SW480 (cell line): ENCODE measurements at regions not wholly inside any gene's neighbourhood (a gene's known extent, or its start where the extent isn't known, plus 50 kb on each side); places are given as distances from the start of the nearest gene placed in this dataset.
A peak's percentile ranks its signal among the peaks of the same experiment; 100 is the strongest.

Experiments
- DNase-seq: peaks from one replicate; pipeline ENCODE4 v3.0.0-alpha.2; 2016; ENCODE audit warnings: low spot score

DNA sequence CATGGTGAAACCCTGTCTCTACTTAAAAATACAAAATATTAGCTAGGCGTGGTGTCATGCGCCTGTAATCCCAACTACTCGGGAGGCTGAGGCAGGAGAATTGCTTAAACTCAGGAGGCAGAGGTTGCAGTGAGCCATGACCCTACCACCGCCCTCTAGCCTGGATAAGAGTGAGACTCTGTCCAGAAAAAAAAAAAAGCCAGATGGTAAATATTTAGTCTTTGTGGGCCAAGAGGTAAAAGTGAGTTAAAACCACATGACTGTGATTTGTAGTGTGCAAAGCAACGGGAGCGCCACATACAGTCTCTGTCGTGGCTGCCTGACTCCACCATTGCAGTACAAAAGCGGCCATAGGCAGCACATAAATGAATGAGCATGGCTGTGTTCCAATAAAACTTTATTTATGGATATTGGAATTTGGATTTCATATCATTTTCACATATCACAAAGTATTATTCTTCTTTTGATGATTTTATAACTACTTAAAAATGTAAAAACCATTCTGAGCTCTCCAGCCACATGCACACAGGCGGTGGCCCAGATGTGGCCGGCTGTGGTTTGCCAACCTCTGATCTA is 51.8 kb upstream of the CASZ1 start:
- DNase-seq: no peak

DNA sequence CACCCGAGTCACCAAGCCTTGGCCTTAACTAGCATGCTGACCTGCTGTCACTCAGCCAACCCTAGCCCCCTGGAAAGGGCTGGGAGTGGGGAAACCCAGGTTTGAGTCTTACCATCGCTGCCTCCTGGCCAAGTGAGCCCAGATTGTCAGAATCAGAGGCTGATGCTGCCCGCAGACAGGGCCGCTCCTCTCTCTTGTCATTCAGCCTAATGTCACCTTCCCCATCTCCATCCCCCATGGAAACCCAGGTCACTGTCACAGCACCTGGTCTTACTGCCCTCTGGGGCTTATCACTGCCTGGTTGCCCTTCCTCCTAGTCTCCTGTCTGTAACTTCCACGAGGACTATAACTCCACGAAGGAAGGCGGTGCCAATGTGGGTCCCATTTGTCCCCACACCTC is 53.6 kb upstream of the CASZ1 start:
- DNase-seq: no peak

DNA sequence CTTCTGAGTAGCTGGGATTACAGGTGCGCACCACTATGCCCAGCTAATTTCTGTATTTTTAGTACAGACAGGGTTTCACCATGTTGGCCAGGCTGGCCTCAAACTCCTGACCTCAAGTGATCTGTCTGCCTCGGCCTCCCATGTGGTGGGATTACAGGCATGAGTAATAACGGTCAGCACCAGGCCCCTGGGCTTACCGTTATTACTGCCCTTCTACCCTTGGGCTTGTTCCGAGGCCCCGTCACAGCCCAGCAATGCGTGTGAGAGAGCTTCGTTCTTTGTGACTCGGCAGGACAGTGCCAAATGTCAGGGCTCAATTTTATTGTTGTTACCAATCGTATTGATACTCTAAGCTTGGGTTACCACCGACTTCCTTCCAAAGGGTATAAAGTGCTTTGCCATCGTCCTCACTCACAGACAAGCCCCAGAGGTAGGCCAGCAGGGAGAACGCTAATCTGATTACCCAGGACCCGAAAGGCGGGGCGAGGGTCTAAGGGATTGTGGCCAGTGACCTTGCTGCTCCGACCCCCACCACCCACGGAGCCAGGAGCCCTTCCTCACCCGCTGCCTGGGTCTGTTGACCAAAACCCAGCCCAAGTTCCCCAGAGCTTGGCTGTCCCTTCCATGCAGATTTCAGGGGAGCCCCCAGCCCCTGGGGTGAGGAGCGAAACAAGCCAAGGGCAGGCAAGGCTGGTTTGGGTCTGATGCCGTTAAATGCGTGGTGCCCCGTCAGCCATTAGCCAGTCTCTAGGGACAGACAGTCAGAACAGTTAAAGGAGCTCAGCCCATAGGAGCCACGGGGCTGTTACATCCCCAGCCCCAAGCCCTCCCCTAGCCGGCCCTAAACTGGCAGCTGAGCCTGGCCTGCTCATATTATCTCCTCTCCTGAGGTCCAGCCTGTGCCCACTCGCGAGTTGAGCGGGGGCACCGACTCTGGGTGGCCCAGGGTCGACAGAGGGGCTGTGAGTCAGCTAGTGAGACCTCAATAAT is 54.9 kb upstream of the CASZ1 start:
- no peak for DNase-seq

DNA sequence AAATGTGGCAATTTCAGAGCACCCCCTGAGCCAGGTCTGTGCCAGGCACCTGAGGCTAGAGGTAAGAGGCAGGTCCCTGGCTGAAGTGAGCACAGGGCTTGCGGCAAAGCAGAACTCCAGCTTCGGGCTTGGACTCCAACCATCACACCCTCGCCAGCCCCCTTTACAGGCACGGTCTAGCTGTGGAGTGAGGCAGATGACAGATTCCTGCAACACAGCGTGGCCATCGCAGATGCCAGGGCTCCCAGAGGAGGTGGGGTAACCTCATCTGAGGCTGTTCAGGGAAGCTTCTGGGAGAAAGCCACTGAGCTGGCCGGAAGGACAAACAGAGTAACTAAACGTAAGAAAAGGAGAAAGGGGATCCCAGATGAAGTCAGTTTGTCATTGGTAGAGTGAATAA is 55.6 kb upstream of the CASZ1 start:
- DNase-seq: no peak

DNA sequence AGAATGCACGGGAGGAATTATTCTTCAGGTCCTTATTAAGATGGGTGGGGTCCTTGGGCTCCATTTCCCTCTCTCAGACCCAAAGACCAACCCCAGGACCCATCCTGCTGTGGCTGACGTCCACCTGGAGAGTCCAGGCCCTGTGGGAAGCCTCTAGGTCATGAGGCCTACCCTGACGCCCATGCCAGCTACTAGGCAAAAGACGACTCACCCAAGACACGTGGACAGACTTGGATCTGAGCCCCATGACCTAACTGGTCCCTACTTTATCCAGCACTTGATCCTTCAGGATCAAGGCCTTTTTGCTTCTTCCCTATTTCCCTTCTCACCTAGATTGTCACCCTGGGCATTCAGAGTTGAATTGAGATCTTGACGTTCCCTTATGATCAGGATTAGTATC is 56.0 kb upstream of the CASZ1 start:
- no peak for DNase-seq

DNA sequence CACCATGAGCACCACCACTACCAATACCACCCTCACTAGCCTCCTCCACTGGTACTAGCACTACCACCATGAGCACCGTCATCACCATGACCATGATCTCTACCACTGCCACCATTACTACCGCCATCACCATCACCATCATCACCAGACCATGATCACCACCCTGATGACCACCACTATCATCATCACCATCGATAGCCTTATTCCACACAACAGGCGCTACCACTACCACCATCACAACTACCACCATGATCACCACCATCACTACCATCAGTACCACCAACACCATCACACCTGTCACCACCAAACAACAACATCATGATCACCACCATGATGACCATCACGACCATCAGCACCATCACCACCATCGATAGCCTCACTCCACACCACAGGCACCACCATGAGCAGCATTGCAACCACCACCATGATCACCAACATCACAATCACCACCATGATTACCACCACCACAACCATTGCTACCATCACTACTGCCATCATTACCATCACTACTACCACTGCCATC is 56.6 kb upstream of the CASZ1 start:
- DNase-seq: no peak

DNA sequence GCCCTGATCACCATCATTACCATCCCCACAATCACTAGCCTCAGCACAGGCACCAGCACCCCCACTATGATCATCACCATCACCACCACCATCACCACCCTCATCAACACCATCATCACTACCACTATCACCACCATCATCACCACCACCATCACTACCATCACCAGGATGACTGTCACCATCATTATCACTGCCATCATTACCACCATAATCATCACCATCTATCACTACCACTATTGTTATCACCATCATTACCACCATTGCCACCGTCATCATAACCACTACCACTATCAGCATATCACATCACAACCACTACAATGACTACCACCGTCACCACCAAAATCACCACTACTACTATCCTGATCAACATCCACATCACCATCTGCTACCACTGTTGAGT is 57.3 kb upstream of the CASZ1 start:
- no peak for DNase-seq

DNA sequence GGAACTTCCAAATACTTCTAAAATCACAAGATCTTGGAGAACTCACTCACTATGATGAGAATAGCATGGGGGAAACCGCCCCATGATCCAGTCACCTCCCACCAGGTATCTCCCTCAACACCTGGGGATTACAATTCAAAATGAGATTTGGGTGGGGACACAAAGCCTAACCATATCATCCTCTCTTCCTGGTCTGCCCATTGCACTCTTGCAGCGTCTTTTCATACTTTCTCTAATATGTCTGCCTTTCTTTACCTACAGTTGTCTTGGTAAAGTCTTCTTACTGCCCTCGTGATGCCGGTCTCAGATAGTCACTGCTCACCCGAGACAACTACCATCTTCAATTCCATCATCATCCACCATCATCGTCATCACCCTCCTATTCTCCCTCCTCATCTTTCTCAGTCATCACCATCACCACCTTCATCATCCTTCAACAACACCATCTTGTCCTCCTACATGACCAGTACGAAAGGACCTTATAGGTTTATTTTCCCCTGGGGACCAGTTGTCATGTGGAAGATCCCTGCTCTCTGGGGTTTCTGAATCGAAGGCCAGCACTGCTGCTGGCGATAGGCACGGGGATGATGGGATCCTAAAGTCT is 58.5 kb upstream of the CASZ1 start:
- no peak for DNase-seq

DNA sequence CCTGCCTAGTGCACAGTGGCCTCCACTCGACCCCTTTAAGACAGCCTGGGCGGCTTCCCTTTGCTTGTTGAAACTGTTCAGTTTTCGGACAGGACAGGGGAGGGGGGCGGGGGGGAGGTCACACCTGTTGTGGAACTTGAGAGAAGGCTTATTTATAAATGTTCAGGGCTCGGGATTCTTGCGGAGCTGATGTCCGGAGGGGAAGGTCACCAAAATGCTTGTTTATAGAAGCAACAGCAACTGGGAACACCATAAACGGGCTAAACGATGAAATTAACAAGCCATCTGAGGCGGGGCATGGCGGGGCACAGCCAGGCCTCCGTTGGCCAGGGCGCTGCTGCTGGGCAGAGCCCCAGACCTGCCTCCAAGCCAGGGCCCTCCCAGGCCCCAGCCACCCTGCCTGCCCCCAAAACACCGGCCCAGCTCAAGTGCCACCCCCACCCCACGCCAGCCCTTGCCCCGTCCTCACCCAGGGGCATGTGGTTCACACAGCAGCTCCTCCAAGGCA is 59.8 kb upstream of the CASZ1 start:
- no peak for DNase-seq

DNA sequence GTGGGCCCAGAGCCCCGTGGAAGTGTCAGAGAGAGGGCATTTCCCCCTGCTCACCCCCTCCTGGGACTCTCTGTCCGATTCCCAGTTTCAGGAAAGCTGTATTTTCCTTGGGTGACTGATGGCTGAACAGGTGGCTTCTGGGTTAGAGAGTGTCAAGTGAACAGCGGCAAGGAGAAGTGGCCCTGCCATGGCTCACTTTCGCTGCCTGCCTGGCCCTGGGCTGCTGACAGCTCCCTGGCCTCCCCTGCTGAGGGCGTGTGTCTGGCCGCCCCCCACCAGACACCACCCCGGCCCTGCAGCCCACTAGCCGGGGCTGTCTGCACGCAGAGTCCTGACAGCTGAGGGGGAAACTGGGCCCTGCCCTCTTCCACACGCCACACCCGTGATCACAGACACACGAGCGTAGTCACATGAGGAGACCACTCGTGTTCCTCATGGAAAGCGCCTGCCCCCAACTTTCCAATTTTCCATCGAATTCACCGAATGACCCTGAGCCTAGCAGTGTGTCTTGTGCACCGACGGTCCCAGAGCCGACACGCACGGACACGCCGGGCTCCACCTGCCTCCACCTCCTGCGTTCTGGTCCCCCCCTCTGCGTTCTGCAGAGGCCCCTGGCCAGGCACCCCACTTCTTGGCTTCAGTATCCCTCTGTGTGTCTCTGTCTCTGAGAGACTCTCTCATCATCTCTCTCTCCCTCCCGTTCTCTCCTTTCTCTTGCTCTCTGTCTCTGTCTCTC is 60.6 kb upstream of the CASZ1 start:
- DNase-seq: no peak

DNA sequence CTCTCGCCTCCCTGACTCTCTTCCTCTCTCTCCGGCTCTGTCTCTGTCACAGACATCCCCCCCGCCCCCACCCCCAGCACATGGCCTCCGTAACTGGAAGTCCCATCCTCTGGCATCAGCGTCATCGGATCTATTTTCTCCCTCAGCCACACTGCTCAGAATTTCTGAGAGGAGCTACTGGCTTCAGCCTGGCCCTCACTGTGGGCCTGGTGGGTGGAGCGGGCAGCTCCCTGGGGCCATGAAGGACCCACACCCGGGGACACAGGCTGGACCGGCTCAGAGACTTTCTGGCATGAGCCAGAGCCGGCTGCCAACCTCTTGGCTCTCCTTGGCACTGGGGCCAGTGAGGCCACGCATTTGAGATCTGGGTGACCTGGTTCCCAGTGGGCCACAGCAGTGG is 61.2 kb upstream of the CASZ1 start:
- no peak for DNase-seq

DNA sequence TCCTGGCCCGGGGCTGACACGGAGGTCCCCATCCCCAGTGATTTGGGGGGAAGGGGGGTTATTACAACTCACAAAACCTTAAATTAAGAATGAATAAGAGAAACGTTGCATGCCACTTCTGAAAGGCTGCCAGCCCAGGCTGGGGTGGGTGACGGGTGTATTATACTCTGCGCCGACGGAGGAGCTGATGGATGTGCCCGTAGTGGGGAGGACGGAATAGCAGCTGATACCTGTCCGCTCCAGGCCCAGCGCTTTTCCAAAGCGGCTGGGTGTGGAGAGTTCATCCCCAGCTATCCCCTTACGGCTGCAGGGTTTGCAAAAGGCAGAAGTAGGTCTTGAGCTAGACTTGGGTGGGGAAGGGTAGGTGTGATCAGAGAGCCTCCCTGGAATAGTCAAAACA is 63.8 kb upstream of the CASZ1 start:
- no peak for DNase-seq

DNA sequence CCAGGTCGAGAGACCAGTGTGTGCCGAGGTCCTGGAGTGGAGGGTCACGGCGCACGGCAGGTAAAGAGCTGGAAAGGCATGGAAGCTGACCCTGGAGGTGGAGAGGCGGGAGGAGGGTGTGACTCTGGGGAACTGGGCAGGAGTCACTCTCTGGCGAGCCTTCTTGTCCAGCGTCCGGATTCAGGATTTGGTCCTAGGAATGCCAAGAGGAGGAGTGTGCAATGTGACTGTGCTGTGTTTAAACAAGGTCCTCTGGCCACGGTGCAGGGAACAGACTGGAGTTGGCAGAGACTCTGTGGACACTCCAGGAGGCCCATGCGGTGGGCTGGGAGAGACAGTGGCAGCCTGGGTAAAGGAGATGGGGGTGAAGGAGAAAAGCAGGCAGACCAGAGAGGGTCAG is 64.2 kb upstream of the CASZ1 start:
- no peak for DNase-seq

DNA sequence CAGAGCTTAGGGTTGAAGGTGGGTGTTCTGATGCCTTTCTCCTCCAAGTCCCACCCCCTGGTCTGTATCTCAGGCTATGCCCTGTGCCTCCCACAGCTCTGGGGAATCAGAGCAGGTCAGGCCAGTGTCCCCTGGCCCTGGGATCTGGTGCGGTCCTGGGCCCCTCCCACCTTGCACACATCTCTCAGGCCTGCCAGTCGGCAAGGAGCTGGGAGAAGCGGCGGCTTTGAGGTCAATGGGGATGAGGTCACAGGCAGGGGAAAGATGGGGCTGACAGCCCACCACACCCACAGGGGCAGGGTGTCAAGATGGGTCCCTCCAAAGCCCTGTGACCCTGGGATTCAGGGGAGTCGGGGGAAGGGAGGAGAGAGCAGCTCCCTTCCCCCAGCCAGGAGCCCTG is 65.4 kb upstream of the CASZ1 start:
- no peak for DNase-seq

DNA sequence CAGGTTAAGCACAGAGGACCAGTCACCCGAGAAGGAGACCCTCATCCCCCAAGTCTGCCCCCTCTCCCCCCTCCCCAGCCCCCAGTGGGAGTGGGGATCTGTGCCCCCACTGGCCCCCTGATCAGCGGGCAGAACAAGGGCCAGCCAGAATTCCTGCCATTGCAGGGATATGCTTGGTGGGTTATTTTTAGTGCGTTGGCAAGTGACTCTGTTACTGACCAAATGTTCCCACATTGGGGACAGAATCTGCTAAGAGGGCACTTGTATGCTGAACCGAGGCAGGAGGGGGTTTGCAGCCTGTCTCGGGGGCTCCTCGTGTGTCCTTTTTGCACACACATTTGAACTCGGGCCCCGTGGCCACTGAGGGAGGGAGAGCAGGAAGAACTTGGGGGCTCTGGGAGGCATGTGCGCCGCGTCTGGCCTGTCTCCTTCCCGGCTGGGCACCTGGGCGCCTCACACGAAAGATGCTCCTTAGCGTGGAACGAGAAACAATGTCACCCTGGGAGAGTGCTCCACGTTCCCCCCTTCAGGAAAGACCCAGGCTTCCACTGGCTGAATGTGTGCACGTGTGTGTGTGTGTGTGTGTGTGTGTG is 66.4 kb upstream of the CASZ1 start:
- no peak for DNase-seq

DNA sequence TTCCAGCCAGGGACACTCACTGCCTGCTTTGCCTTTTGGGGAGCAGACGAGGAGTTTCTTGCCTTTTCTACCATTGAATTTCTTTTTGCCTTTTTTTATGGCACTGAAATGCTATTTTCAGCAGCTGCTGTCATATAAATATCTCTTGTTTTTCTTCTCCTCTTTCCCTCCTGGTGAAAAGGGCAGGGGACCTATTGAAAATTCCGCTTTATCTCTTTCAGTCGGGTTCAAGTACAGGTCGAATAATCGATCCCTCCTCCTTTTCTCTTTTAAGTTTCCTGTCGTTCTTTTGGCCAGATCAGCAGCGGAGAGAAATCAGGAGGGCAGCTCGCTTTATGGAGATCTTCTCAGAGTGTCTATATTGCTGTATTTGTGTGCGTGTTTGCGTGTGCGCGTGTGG is 67.4 kb upstream of the CASZ1 start:
- DNase-seq: no peak

DNA sequence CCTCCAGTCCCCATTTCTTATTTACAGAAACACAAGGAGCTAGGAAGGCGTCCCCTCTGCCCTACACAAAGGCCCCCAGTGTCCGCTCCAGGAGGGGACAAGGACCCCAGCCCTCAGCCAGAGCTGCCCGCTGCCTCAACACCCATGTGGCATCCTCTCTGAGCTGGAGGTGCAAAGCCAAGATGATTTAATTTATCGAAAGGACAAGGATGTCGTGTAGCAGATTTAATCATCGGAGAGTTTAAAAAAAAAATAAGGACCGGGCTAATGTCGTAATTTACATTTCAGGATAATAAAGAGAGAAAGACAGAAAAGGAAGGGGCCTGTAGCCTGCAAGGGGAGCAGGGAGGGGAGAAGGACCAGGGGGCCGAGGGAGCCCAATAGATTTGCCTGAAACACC is 68.3 kb upstream of the CASZ1 start:
- no peak for DNase-seq

DNA sequence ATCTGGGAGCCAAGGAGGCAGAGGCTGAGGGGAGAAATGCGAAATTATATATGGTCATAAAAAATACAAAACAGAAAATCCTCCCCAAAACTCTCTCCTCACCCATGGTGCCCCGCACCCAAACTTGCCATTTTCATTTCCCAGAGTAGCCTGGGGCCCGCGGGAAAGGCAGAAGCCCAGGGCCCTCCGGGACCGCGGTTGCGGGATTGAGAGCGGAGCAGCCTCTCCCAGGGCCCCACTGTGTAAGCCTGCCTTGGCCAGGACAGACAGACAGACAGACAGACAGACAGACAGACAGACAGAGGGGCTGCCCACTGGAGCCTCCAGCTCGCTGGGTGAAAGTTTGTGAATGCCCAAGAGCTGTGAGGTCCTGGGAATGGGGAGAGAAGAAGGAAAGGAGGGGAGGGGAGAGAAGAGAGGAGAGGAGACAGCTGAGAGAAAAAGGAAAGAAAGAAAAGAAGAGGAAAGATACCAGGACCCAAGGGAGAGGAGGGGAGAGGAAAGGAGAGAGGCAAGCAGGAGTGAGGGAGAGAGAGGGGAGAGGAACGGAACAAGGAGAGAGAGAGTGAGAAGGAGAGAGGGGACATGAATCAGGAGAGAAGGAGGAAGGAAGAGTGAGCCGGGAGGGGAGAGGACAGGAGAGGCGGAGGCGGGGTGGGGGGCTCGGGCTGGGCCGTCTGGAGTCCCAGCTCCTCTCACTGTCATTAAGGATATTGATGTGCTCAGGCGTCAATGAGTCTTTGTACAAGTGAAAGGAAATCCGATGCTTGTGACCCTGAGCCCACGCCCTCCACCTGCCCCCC is 69.3 kb upstream of the CASZ1 start:
- no peak for DNase-seq

DNA sequence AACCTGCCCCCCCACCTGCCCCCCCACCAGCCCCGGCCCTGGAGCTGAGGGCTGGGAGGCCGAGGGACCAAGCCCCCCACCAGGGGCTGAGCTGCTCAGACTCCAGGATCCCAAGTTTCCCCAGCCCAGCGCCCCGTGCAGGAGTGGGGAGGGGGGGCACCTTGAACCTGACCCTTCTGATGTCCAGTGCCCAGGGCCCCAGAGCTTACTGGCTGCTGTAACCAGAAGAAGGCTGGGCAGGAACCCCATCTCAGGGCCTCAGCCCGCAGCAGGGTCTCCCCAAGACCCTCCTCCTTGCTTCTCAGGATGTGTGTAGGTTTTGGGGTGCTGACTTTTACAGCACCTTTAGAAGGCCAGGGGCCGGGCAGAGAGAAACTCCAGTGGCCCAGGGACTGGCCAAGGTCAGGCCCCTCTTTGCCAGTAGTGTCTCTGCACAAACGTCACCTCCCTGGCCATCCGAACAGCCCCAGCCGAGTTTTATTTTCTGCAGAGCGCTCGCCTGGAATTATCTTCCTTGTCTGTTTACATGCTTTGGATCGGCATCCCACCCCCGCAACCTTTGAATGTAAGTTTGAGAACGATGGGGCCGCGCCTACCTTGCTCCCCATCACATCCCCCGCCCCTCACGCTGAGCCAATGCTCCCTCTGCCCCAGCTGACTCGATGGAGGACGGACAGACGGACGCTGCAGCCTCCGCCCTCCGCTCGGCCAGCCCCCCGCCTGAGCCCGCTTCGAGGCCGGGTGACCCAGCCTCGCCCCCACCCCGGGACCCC is 70.1 kb upstream of the CASZ1 start:
- DNase-seq: peak; percentile 68

DNA sequence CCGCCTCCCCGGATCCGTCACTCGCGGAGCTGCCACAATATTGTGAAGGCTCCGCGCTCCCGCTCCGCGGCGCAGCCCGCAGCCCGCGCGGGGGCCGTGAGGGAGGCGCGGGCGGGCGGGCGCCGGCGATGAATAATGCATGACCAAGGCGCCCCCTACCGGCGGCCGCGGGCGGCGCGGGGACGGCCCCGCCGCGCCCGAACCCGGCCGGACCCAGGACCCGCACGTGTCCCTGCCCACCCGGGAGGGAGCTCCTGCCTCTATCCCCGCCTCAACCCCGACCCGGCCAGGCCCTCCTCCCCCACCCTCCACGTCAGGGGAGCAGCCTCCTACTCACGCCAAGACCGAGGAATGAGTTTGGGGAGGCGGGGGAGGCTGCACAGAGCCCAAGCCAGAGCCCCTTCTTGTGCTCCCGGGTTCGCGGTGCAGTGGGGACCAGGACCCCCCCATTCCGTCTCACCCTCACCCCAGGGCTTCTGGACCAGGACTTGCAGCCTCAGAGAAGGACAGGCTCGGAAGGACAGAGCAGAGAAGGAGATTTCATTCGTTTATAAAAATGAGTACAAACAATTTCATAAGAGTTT is 70.8 kb upstream of the CASZ1 start:
- DNase-seq: peak; percentile 28
